B cell (primary cell): ENCODE measurements at regions not wholly inside any gene's neighbourhood (a gene's known extent, or its start where the extent isn't known, plus 50 kb on each side); places are given as distances from the start of the nearest gene placed in this dataset.

ENCODE experiments used
- ATAC-seq: fragments of 200-7000 bp; cut with Tn5 transposase; one replicate; pipeline ENCODE4 v1.10.0; 2021; ENCODE audit warnings: low read depth, mild to moderate bottlenecking, moderate number of reproducible peaks, moderate library complexity
- CTCF ChIA-PET: fragments of 350-600 bp; sonication (Branson Sonifier 250); formaldehyde crosslinking; loops from one replicate; lab custom pipeline; 2021; ENCODE audit warnings: antibody characterized with exemption, inconsistent platforms; lab: Charles Lee
- POLR2A ChIA-PET: fragments of 350-600 bp; sonication (Branson Sonifier 250); formaldehyde crosslinking; loops from one replicate; lab custom pipeline; 2021; ENCODE audit warnings: antibody characterized with exemption; lab: Charles Lee
- DNase-seq: peaks from one replicate; pipeline ENCODE4 v3.0.0; 2013
- H2AFZ ChIP-seq: 2 replicates; pipeline ENCODE4 v1.6.1; 2012; ENCODE audit warnings: mild to moderate bottlenecking, low read depth, low read length; ENCODE audit not compliant: insufficient read depth, poor library complexity, severe bottlenecking
- H3K27ac ChIP-seq, 2 donors: 1 replicate in 1 of 2; 2 replicates in 1 of 2; pipeline ENCODE4 v1.5.1; 2012 to 2013; ENCODE audit warnings: low read length in 2 of 2, mild to moderate bottlenecking in 2 of 2, moderate library complexity in 1 of 2
- H3K27me3 ChIP-seq, 4 experiments: fragments of 200-600 bp in 1 of 4; sonication (generic) in 1 of 4; replicated peaks in 1 of 4; 1 replicate in 2 of 4; 2 replicates in 2 of 4; pipeline versions ENCODE4 v1.6.1 to v1.7.0; 2013 to 2016; ENCODE audit warnings: low read length in 3 of 4, mild to moderate bottlenecking in 2 of 4, mixed read lengths in 1 of 4, moderate library complexity in 1 of 4; ENCODE audit not compliant: insufficient read depth in 4 of 4, control insufficient read depth in 3 of 4; ENCODE audit errors: control extremely low read depth in 1 of 4
- H3K36me3 ChIP-seq, 2 experiments: replicated peaks in 1 of 2; 1 replicate in 1 of 2; 2 replicates in 1 of 2; pipeline versions ENCODE4 v1.6.1 to v1.7.1; 2013; ENCODE audit warnings: low read length in 1 of 2; ENCODE audit not compliant: insufficient read depth in 2 of 2, control insufficient read depth in 1 of 2; ENCODE audit errors: control extremely low read depth in 1 of 2, extremely low read depth in 1 of 2
- H3K4me1 ChIP-seq, 2 donors: fragments of 200-600 bp in 1 of 2; sonication (generic) in 1 of 2; 1 replicate in 1 of 2; 2 replicates in 1 of 2; pipeline versions ENCODE4 v1.5.1 to v1.6.1; 2013 to 2017; ENCODE audit warnings: low read length in 2 of 2; ENCODE audit not compliant: control insufficient read depth in 2 of 2, insufficient read depth in 2 of 2
- H3K4me2 ChIP-seq: replicated peaks from 2 replicates; pipeline ENCODE3; 2012; ENCODE audit warnings: mild to moderate bottlenecking, low read depth, low read length; ENCODE audit not compliant: poor library complexity, severe bottlenecking
- H3K4me3 ChIP-seq, 5 experiments: fragments of 200-600 bp in 1 of 5; sonication (generic) in 1 of 5; 1 replicate in 3 of 5; 2 replicates in 2 of 5; pipeline versions ENCODE4 v1.5.1 to v1.7.0; 2011 to 2016; ENCODE audit warnings: low read length in 4 of 5, mild to moderate bottlenecking in 4 of 5, low read depth in 2 of 5, control low read depth in 1 of 5, moderate library complexity in 1 of 5; ENCODE audit not compliant: insufficient read depth in 1 of 5; ENCODE audit errors: control extremely low read depth in 1 of 5, extremely low read depth in 1 of 5
- H3K79me2 ChIP-seq: fragments of 200-600 bp; sonication (generic); one replicate; pipeline ENCODE4 v1.6.0; 2016; ENCODE audit warnings: low read length; ENCODE audit not compliant: control insufficient read depth, insufficient read depth
- H3K9ac ChIP-seq: fragments of 200-600 bp; sonication (generic); 2 replicates; pipeline ENCODE4 v1.6.1; 2017; ENCODE audit warnings: mild to moderate bottlenecking, low read length, moderate library complexity
- H3K9me3 ChIP-seq, 3 donors: one replicate each; pipeline versions ENCODE4 v1.6.1 to v1.7.1; 2013; ENCODE audit warnings: low read length in 2 of 3; ENCODE audit not compliant: control insufficient read depth in 2 of 3, insufficient read depth in 1 of 3; ENCODE audit errors: control extremely low read depth in 1 of 3
- H4K20me1 ChIP-seq: 2 replicates; pipeline ENCODE4 v1.6.0; 2012; ENCODE audit warnings: mild to moderate bottlenecking, low read length; ENCODE audit not compliant: insufficient read depth, control insufficient read depth, poor library complexity, severe bottlenecking
- H3K27ac Mint-ChIP-seq: one replicate; pipeline ENCODE4 v1.8.0; 2021; ENCODE audit warnings: mixed read lengths
- H3K27me3 Mint-ChIP-seq: one replicate; pipeline ENCODE4 v1.8.0; 2021; ENCODE audit warnings: mixed read lengths
- H3K4me1 Mint-ChIP-seq: one replicate; pipeline ENCODE4 v1.8.0; 2021; ENCODE audit warnings: mixed read lengths
- H3K4me3 Mint-ChIP-seq: one replicate; pipeline ENCODE4 v1.8.0; 2021; ENCODE audit warnings: mixed read lengths
- H3K9me3 Mint-ChIP-seq: one replicate; pipeline ENCODE4 v1.8.0; 2022; ENCODE audit warnings: mixed read lengths; ENCODE audit not compliant: insufficient read depth
- CTCF ChIP-seq: fragments of 200-600 bp; IDR thresholded peaks from one replicate; pipeline ENCODE4 v1.8.0; 2022; ENCODE audit warnings: antibody characterized with exemption, mild to moderate bottlenecking
- EZH2 ChIP-seq: IDR thresholded peaks from 2 replicates; pipeline ENCODE4 v1.6.1; 2012; ENCODE audit warnings: borderline replicate concordance, low read depth, mild to moderate bottlenecking, moderate library complexity, low read length; ENCODE audit not compliant: insufficient read depth, poor library complexity, severe bottlenecking
- WGBS: methylation state at CpG from one replicate; pipeline ENCODE4 v1.1.5; 2013; ENCODE audit warnings: missing lambda C conversion rate; ENCODE audit not compliant: insufficient coverage; 5-methylcytosine and 5-hydroxymethylcytosine counted together
- intact Hi-C: fragments of 100-400 bp; cut with micrococcal nuclease; formaldehyde crosslinking; loops from one replicate; pipeline ENCODE4 v1.10.0; 2022

- Mint-ChIP-seq H3K4me3 (no peak overlapping the region), H3K27ac (no peak overlapping the region), H3K27me3 (peaks cover 5% of the 10 kb centered on the region), H3K9me3 (no peaks in the 10 kb centered on the region), H3K4me1 (no peaks in the 10 kb centered on the region)
- DNase-seq: no peak
- no peaks in the 10 kb centered on the region for H3K79me2 ChIP-seq
- no peaks in the 10 kb centered on the region for H4K20me1 ChIP-seq
- H3K4me1 ChIP-seq: no peaks in the 10 kb centered on the region
- H3K36me3 ChIP-seq: no peaks in the 10 kb centered on the region
- TF ChIP-seq CTCF: no peak
- no peak for TF ChIP-seq EZH2
- H3K27me3 ChIP-seq: no peaks in the 10 kb centered on the region
- H3K27ac ChIP-seq: no peak overlapping the region
- no CpG with 5 or more reads among the region's 4 CpGs for WGBS
- ATAC-seq: no peak
- no peak overlapping the region for H3K4me2 ChIP-seq
- H2AFZ ChIP-seq: no peak overlapping the region
- CTCF ChIA-PET: no interaction called here
- intact Hi-C loops: no loop called here
- no peak overlapping the region for H3K9ac ChIP-seq
- POLR2A ChIA-PET: no interaction called here
- H3K4me3 ChIP-seq: no peak overlapping the region
- no peaks in the 10 kb centered on the region for H3K9me3 ChIP-seq
Observed at GRCh38 chr5:35377653-35378052, 147.4 kb upstream of the PRLR start.

- H3K4me3 Mint-ChIP-seq: no peak overlapping the region
- no peak overlapping the region for H3K27ac Mint-ChIP-seq
- Histone ChIP-seq H3K4me2 (no peak overlapping the region), H3K4me1 (no peaks in the 10 kb centered on the region), H3K4me3 (no peak overlapping the region), H3K36me3 (no peaks in the 10 kb centered on the region), H3K27me3 (no peaks in the 10 kb centered on the region), H3K27ac (no peak overlapping the region), H3K9ac (no peak overlapping the region), H3K9me3 (no peaks in the 10 kb centered on the region), H3K79me2 (no peaks in the 10 kb centered on the region), H2AFZ (no peak overlapping the region), H4K20me1 (no peaks in the 10 kb centered on the region)
- CTCF ChIA-PET: no interaction called here
- ATAC-seq: no peak
- peaks cover 5% of the 10 kb centered on the region for H3K27me3 Mint-ChIP-seq
- TF ChIP-seq EZH2: no peak
- no peak for TF ChIP-seq CTCF
- no peak for DNase-seq
- no peaks in the 10 kb centered on the region for H3K9me3 Mint-ChIP-seq
- POLR2A ChIA-PET: no interaction called here
- H3K4me1 Mint-ChIP-seq: no peaks in the 10 kb centered on the region
- intact Hi-C loops: no loop called here
Observed at GRCh38 chr5:35374584-35374983, 144.3 kb upstream of the PRLR start.
